PC-9 (cell line): ENCODE measurements at regions not wholly inside any gene's neighbourhood (a gene's known extent, or its start where the extent isn't known, plus 50 kb on each side); places are given as distances from the start of the nearest gene placed in this dataset.

Experiments used
- BruUV-seq: library from RNA; stranded (reverse); fragments of 400-500 nt; replicated peaks from 2 replicates; lab custom pipeline; 2021; lab: Mats Ljungman, UMichigan
- CTCF ChIA-PET: fragments of 300-600 bp; sonication (Branson Sonifier 250); formaldehyde crosslinking; loops from one replicate; lab custom pipeline; 2022; ENCODE audit warnings: antibody characterized with exemption; lab: Charles Lee
- POLR2A ChIA-PET: fragments of 300-600 bp; sonication (Branson Sonifier 250); formaldehyde crosslinking; loops from one replicate; lab custom pipeline; 2022; ENCODE audit warnings: antibody characterized with exemption; ENCODE audit not compliant: unreplicated experiment; lab: Charles Lee
- DNase-seq, 2 experiments: peaks; one replicate each; pipeline versions ENCODE4 v3.0.0 to v3.0.0-alpha.2; 2015 to 2022; ENCODE audit warnings: mixed read lengths in 1 of 2
- H2AFZ ChIP-seq: fragments of 200-600 bp; sonication (generic); 2 replicates; pipeline ENCODE4 v1.8.1; 2017; ENCODE audit warnings: antibody characterized with exemption
- H3F3A ChIP-seq: fragments of 200-600 bp; sonication (generic); 2 replicates; pipeline ENCODE4 v1.8.1; 2017; ENCODE audit warnings: antibody characterized with exemption, mild to moderate bottlenecking, low read depth; ENCODE audit not compliant: insufficient read depth
- H3K27ac ChIP-seq: fragments of 200-600 bp; sonication (generic); 2 replicates; pipeline ENCODE4 v1.6.1; 2016; ENCODE audit warnings: mixed run types
- H3K27me3 ChIP-seq: fragments of 200-600 bp; sonication (generic); 2 replicates; pipeline ENCODE4 v1.6.1; 2016; ENCODE audit warnings: low read depth, mixed run types; ENCODE audit not compliant: insufficient read depth
- H3K36me3 ChIP-seq: fragments of 200-600 bp; sonication (generic); 2 replicates; pipeline ENCODE4 v1.6.1; 2016; ENCODE audit warnings: low read depth, mixed run types
- H3K4me1 ChIP-seq: fragments of 200-600 bp; sonication (generic); replicated peaks from 2 replicates; pipeline ENCODE4 v1.6.1; 2016; ENCODE audit warnings: mixed run types; ENCODE audit not compliant: insufficient read depth
- H3K4me2 ChIP-seq: fragments of 200-600 bp; sonication (generic); 2 replicates; pipeline ENCODE4 v1.6.1; 2017; ENCODE audit warnings: mixed run types
- H3K4me3 ChIP-seq: fragments of 200-600 bp; sonication (generic); 2 replicates; pipeline ENCODE4 v1.6.1; 2016; ENCODE audit warnings: mixed run types
- H3K79me2 ChIP-seq: fragments of 200-600 bp; sonication (generic); 2 replicates; pipeline ENCODE4 v1.6.1; 2017; ENCODE audit warnings: low read depth, mixed run types
- H3K9me2 ChIP-seq: fragments of 200-600 bp; sonication (generic); 2 replicates; pipeline ENCODE4 v1.8.1; 2017; ENCODE audit warnings: mild to moderate bottlenecking; ENCODE audit not compliant: insufficient read depth
- H3K9me3 ChIP-seq: fragments of 200-600 bp; sonication (generic); 2 replicates; pipeline ENCODE4 v1.8.1; 2016; ENCODE audit warnings: low read depth; ENCODE audit not compliant: insufficient read depth
- H4K20me1 ChIP-seq: fragments of 200-600 bp; sonication (generic); 2 replicates; pipeline ENCODE4 v1.8.1; 2017; ENCODE audit not compliant: insufficient read depth
- EZH2 ChIP-seq: fragments of 200-600 bp; sonication (generic); IDR thresholded peaks from 2 replicates; pipeline ENCODE4 v1.8.0; 2017; ENCODE audit warnings: antibody characterized with exemption, low read depth
- intact Hi-C: fragments of 100-400 bp; cut with micrococcal nuclease; formaldehyde crosslinking; loops from one replicate; pipeline ENCODE4 v1.10.0; 2022; ENCODE audit not compliant: unreplicated experiment
- TF ChIP-seq, protein P1 (sequence below): fragments of 200-600 bp; sonication (generic); conservative IDR thresholded peaks from 2 replicates; pipeline ENCODE4 v1.6.1; 2017; ENCODE audit warnings: mixed run types, antibody characterized with exemption, mild to moderate bottlenecking, moderate library complexity

DNA sequence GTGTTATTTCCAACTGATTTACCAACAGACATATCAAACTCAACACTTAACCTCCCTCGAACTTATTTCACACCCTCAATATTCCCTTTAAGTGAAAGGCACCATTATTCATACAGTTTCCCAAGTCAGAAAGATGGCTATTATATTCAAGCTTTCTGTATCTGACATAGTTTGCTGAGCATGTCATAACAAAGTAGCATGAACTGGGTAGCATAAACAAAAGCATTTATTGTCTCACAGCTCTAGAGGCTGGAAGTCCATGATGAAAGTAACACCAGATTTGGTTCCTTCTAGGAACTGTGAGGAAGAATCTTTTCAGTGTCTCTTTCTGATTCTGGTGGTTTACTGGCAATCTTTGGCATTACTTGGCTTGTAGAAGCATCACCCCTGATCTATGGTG, 1388.6 kb downstream of the TECRL start:
- TF ChIP-seq EZH2: no peak
- TF ChIP-seq, protein P1, sequence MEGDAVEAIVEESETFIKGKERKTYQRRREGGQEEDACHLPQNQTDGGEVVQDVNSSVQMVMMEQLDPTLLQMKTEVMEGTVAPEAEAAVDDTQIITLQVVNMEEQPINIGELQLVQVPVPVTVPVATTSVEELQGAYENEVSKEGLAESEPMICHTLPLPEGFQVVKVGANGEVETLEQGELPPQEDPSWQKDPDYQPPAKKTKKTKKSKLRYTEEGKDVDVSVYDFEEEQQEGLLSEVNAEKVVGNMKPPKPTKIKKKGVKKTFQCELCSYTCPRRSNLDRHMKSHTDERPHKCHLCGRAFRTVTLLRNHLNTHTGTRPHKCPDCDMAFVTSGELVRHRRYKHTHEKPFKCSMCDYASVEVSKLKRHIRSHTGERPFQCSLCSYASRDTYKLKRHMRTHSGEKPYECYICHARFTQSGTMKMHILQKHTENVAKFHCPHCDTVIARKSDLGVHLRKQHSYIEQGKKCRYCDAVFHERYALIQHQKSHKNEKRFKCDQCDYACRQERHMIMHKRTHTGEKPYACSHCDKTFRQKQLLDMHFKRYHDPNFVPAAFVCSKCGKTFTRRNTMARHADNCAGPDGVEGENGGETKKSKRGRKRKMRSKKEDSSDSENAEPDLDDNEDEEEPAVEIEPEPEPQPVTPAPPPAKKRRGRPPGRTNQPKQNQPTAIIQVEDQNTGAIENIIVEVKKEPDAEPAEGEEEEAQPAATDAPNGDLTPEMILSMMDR: no peak
- H2AFZ ChIP-seq: no peak overlapping the region
- intact Hi-C loops: no loop called here

DNA sequence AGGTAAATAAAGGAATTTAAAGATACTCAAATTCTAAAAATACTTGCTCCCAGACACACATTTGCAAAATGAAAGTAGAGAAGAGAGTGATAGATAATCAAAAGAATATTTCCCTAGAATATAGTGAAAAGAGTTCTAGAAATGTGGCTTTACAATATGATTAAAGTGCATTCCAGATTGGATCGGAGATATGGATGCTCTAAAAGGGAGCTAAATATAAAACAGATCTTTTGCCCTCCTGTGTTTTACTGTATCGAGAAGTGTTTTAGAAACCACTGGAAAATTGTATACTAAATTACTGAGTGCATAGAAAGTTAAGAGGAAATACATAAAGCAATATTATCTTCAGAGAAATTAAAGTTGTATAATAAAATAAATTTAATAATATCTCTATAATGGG, 1392.0 kb downstream of the TECRL start:
- TF ChIP-seq EZH2: no peak
- TF ChIP-seq, protein P1: no peak
- POLR2A ChIA-PET: no interaction called here
- no peaks in the 10 kb centered on the region for H3K9me3 ChIP-seq
- DNase-seq: no peak
- no peak overlapping the region for H3K4me2 ChIP-seq
- H3K4me1 ChIP-seq: no peaks in the 10 kb centered on the region
- no peak overlapping the region for H2AFZ ChIP-seq
- H3K79me2 ChIP-seq: no peaks in the 10 kb centered on the region
- no peaks in the 10 kb centered on the region for H4K20me1 ChIP-seq
- H3K9me2 ChIP-seq: no peaks in the 10 kb centered on the region
- intact Hi-C loops: no loop called here
- H3K4me3 ChIP-seq: no peak overlapping the region
- H3K27ac ChIP-seq: no peak overlapping the region
- no peaks in the 10 kb centered on the region for H3F3A ChIP-seq
- H3K27me3 ChIP-seq: no peaks in the 10 kb centered on the region
- no TSS peak for BruUV-seq
- CTCF ChIA-PET: no interaction called here
- H3K36me3 ChIP-seq: no peaks in the 10 kb centered on the region

More for the DNA sequence above, 1388.6 kb downstream of the TECRL start:
- POLR2A ChIA-PET: no interaction called here
- no peaks in the 10 kb centered on the region for H3K9me3 ChIP-seq
- no TSS peak for BruUV-seq
- H3K4me3 ChIP-seq: no peak overlapping the region
- H4K20me1 ChIP-seq: no peaks in the 10 kb centered on the region
- no peaks in the 10 kb centered on the region for H3F3A ChIP-seq
- H3K79me2 ChIP-seq: no peaks in the 10 kb centered on the region
- H3K9me2 ChIP-seq: no peaks in the 10 kb centered on the region
- H3K27ac ChIP-seq: no peak overlapping the region
- H3K27me3 ChIP-seq: no peaks in the 10 kb centered on the region
- H3K4me1 ChIP-seq: no peaks in the 10 kb centered on the region
- CTCF ChIA-PET: no interaction called here
- no peak for DNase-seq
- no peaks in the 10 kb centered on the region for H3K36me3 ChIP-seq
- H3K4me2 ChIP-seq: no peak overlapping the region

DNA sequence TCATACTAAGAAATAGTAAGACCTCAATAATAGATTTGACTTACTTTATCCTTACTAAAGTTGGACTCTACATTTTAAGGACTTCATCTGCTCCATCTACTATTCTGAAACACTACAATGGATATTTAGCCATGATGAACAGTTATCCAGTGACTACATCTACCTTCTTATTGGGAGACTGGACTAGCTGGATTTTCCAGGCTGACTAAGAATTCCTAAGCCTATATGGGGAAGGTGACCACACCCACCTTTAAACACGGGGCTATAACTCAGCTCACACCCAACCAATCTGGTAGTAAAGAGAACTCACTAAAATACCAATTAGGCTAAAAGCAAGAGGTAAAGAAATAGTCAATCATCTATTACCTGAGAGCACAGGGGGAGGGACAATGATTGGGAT, 1438.4 kb downstream of the TECRL start:
- Histone ChIP-seq H3K4me1 (no peaks in the 10 kb centered on the region), H3F3A (no peaks in the 10 kb centered on the region), H3K27ac (no peak overlapping the region), H3K9me2 (no peaks in the 10 kb centered on the region), H3K4me3 (no peak overlapping the region), H2AFZ (no peak overlapping the region), H3K9me3 (no peaks in the 10 kb centered on the region), H3K4me2 (no peak overlapping the region), H3K27me3 (no peaks in the 10 kb centered on the region), H3K79me2 (no peaks in the 10 kb centered on the region), H4K20me1 (no peaks in the 10 kb centered on the region), H3K36me3 (no peaks in the 10 kb centered on the region)
- CTCF ChIA-PET: no interaction called here
- TF ChIP-seq EZH2: no peak
- TF ChIP-seq, protein P1: no peak
- intact Hi-C loops: no loop called here
- POLR2A ChIA-PET: no interaction called here
- no peak for DNase-seq
- no TSS peak for BruUV-seq
